ENCODE measurements at regions not wholly inside any gene's neighbourhood (a gene's known extent, or its start where the extent isn't known, plus 50 kb on each side); places are given as distances from the start of the nearest gene placed in this dataset.
"Not testable (repeated sequence)": the region's sequence is repeated elsewhere in the genome, so short reads cannot be mapped to it uniquely, and the experiment has no call there.

DNA sequence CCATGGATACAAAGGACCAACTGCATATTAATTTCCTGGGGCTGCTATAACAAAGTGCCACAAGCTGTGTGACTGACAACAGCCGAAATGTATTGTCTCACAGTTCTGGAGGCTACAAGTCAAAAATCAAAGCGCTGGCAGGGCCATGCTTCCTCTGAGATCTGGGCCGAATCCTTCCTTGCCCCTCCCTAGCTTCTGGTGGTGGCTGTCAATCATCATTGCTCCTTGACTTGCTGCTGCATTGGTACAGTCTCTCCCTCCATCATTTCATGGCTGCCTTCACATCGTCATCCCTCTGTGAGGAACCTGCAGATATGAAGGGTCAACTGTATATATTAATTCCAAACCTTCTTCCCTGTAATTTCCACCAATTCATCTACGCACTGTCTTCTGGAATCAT, 118.3 kb downstream of the EXOC5 start:
- DNase-seq = no peak

- DNase-seq = no peak
Measured at GRCh38 chr14:57139173-57139572, 129.5 kb downstream of the EXOC5 start.

DNA sequence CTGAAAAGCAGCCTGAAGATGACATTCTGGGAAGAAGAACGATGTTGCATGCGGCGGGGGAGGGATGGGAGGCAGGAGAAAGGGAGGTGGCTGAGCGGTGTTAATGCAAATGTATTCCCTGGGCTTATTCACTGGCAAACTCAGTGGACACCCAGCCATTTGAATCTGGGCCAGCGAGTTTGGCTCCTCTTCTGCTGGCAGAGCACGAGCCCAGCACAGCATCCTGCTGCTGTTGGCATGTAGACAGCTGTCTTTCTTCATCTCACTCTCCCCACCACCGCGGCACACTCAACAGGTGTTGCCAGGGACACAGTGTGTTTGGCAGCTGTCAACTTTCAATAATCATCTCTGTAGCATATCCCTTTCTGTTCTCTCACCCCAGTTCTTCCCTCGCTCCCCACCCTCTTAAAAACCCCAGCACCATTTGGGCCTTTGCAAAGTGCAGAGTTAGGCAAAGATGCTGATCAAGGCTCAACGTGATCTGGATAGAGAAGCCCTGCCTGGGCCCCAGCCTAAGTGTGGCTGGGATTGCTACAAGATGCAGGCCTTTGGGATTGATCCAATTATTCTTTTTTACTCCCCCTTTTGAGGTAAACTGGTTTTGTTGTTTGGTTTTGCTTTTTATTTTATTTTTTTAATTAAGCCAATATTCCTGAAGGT, 131.9 kb downstream of the EXOC5 start:
- DNase-seq = no peak

DNA sequence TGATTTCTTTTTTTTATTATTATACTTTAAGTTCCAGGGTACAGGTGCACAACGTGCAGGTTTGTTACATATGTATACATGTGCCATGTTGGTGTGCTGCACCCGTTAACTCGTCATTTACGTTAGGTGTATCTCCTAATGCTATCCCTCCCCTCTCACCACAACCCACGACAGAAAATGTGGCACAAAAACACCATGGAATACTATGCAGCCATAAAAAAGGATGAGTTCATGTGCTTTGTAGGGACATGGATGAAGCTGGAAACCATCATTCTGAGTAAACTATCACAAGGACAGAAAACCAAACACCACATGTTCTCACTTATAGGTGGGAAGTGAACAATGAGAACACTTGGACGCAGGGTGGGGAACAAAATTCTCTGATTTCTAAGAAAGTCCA, 140.9 kb downstream of the EXOC5 start:
- not testable (repeated sequence) for DNase-seq

- no peak for DNase-seq
Measured at GRCh38 chr14:57122129-57122528, 146.6 kb downstream of the EXOC5 start.

- DNase-seq = not testable (repeated sequence)
Measured at GRCh38 chr14:57112072-57112807, 156.5 kb downstream of the EXOC5 start.

- DNase-seq = not testable (repeated sequence)
Measured at GRCh38 chr14:57110411-57110810, 158.3 kb downstream of the EXOC5 start.

DNA sequence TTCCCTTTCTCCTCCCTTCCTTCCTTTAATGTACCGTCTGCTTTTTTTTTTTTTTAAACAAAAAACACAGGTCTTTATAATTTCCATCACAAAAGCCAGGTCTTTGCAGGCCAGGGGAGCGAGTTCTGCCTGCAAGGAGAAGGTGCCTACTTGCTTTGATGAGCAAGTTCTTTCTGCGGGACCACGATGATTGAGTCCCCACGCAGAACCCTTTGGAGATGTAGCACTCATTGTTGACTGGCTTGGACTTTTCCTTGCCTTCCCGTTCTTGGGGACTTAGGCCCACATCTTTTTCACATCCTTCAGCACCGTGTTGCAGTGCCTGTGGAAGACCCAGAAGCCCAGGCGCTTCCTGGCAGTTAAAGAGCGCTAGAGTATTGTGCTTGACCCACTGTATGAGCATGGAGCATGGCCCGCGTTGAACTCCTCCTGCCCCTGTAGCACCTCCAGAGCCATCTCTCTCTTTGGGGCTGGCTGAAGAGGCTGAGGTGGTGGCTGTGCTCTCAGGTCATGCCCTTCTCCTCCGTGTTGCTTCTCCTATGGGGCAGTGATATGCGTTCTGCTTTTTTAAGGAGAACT, 177.6 kb downstream of the EXOC5 start:
- no peak for DNase-seq

- DNase-seq = no peak
Measured at GRCh38 chr14:57089901-57090300, 178.8 kb downstream of the EXOC5 start.

DNA sequence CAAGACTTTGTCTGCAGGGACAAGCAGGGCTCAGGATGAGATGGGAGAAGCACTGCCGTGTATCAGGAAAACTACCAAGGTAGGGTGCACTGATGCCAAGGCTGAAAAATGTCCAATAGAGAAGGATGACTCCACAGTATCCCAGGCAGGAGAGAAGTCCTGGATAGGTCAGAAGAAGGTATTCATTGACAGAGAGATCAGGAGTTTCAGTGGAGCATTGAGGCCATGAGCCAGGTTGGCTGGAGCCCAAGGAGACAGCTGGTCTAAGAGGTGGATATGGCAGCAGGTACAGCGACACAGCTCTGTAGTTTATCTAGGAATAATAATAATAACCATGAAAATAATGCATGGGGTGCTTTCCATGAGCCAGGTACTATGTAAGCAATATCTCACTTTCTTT, 180.9 kb downstream of the EXOC5 start:
- no peak for DNase-seq

DNA sequence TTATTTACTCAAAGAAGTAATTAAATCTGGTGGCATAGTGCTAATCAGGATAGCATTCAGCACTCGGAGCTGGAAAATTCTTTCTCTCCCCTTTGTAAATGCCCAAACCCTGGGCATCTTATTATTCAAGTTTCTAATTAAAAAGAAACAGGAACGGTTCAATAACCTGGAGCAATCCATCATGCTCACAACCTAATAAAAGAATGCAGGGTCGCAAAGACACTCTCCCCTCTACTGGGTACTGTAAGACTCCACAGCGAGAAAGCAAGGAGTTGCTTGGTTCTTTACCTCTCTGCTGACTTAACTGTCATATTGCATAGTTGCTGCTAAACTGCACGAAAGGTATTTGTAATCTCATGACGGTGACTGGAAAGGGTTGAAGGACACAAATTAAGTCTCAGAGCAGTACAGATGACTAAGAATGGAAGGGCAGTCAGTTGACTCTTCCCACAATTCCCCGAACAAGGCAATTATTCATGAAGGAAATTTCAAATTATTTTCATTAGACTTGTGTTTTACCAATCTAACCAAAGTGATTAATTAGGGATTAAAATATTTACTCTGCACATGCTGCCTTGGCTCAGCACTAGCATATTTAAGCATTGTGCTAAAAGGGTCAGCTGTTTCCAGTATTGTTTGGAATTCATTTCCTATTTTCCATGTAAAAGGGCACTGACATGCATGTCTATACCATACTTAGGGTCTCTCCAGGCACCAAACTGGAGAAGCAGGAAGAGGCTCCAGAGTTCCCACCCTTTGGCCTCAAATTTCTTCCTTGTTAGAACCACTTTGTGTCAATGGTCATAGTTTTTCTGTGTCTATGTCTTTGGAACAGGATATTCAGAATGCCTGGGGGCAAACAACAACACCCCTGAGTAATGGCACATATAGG, 182.2 kb downstream of the EXOC5 start:
- no peak for DNase-seq

GRCh38 chr14:57085801-57086200, 182.9 kb downstream of the EXOC5 start:
- no peak for DNase-seq

DNA sequence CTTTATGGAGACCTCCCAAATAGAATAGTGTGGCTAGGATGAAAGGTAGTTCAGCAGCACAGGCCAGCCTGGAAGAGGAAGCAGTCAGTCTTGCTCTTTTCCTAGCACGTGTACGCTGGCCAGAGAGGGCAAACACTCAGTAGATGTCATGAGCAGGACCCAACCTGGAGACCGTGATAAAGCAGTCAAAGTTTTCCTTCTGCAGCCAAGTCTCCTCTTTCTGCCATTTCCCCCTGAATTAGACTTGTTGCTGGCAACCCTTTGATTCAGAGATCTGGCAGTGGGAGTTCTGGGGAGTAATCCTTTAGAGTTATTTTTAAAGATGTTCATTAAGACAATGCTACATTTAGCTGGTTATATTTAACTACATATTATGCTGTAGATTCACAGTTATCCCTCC, 183.7 kb downstream of the EXOC5 start:
- no peak for DNase-seq

GRCh38 chr14:57080691-57081090, 188.0 kb downstream of the EXOC5 start:
- no peak for DNase-seq

DNA sequence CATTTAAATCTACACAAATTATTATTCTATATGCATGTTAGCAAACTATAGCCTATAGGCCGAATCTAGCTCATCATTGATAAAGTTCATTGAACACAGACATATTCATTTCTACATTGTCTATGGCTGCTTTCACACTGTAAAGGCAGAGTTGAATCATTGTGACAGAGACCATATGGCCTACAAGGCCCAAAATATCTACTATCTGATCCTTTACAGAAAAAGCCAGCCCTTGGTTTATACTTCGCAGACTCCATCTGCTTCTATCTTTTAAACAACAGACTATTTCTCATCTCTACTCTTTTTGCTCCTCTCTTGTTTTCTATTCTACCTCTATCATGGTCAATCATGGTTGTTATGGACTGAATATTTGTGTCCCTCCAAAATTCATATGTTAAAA, 190.7 kb downstream of the EXOC5 start:
- DNase-seq = no peak

DNA sequence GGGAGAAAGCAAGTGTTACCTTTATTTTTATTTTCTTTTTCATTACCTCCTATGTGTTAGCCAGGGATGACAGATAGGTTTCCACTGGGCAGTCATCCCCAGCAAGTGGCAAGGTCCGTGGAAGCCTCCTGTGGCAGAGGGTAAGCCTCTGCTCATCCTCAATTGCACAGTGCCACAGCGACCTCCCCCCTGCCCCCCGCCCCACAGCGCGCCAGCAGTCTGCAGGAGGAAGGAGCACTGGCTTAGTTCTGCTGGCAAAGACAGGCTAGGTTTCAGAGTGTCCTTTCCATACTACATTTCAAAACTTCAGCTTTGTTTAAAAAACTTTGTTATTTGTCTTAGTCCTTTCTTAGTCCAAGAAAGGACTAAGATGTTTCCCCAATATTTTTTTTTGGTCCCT, 194.7 kb downstream of the EXOC5 start:
- DNase-seq = no peak

DNA sequence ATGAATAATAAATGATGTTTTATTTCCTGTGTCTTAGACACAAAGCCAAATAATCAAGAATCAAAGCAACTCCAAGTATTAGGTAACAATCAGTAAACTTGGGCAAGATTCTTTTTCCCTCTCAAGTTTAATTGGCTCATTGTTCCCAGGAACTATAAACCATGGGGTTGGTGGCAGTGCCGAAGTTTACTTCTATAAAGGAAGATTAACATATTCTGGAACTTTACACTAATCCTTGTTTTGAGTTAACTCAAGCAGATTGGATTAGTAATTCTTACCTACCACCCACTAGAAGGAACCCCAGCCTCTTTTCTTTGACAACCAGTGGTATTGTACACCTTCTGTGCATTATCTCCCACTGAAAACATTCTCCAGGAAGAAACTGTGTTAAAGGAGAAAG, 197.1 kb downstream of the EXOC5 start:
- DNase-seq = no peak

DNA sequence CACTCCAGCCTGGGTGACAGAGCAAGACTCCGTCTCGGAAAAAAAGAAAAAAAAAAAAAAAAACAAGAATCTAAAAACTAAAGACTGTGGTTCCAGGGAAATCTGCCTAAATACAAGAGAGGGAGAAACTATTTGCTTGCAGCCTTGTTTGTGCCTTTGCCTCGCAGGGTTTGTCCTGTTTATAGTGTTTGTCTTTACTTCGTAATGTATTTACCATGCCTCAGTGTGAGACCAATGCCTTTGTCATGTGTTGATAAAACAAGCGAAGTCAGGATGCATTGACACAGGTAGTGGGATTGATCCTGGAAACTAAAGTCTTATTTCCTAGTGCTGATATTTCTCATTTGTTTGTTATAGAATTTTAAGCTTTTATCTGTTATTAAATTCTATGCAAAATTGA, 199.0 kb downstream of the EXOC5 start:
- DNase-seq = no peak

DNA sequence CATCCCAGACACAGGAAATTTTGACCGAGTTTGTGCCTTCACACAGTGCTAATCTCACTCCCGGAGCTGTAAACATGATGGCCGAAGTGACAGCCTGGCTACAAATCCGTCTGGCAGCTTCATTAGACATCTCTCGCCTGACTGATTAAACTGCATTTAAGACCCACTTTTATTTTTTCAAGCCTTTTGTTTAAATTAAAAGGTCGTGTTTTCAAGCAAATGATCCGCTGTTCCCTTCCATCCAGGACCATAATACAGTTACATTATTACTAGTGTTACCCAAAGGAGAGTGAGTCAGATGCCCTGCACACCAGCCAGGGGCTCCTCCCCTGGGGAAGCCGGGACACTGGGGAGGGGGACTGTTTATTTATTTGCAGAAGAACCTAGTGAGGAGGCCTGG, 200.2 kb downstream of the EXOC5 start:
- DNase-seq = no peak

DNA sequence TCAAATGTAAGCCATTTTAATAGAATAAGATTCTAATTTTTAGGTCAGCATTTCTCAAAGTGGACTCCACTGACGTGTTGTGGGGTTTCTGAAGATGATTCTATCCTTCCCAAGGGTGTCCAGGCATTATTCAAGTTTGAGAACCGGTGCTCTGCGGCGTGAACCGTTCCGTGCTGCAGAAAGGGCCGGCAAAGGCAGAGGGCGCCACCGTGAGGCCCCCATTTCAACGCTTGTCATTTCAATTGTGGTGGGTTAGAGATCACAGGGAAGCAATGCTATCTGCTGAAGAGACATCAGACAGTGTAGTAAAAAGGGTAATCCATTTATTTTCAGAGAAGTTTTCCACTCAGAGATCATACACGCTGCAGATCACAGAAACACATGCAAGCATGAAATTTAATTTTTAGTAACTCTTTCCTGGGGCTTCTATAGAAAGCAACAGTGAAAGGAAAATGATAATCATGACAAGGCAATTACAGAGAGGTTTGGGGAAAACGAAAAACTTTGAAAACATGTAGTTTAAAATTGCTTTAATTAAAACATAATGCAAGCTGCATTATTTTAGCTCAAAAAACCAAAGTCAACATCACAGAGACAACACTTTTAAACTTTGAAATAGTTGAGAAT, 201.7 kb downstream of the EXOC5 start:
- peak; percentile 61 for DNase-seq

DNA sequence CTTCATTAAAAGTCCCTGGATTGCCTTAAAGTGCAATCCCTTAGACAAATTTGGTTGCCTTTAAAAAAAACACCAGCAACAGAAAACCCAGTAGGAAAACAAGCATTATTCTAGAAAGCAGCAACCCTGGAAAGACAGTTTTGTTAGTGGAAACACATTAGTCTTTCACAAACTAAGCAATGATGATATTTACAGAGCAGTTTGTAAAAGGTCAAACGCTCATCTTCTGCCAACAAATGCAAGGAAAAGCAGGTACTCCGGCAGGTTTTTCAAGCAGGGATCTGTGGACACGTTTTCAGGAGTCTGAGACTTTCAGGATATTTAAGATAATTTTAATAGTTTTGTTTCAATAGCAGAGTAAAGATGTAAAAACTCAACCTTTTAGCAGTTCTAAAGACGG, 202.2 kb downstream of the EXOC5 start:
- DNase-seq = no peak

DNA sequence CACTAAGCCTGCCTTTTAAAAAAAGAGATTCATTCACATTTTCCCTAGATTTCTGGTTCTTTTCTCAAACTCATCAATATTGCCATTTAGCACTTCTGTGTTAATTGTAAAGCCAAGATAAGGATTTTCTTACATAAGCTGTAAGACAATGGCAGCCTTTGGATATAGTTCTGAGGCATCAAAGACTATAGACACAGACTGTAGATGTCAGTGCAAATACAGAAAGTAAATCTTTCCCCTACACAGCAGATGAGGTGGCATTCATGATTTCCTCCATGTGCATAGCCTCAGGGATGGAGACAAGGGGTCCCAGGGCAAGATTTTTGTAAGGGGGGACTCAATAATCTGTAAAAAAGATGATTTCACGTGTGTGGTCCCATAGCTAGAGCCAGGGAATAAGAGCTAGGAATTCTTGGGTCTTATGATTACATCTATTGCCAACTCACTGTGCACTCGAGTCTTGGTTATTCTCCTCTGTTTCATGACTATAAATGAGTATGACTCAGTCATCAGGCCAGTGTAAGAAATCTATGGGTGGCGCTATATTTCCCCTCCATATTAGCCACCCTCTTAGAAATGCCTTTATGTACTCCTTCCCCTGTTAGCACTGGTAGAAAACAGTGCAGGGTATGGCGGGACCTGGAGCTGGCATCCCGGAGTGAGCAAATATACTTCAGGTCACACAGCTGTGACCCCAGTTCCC, 207.5 kb downstream of the EXOC5 start:
- no peak for DNase-seq

Measured in activated CD8-positive, alpha-beta memory T cell treated with anti-CD3 and anti-CD28 coated beads for 24 hours (primary cell).